Esophagus squamous epithelium (tissue), 5 donors: ENCODE measurements at regions not wholly inside any gene's neighbourhood (a gene's known extent, or its start where the extent isn't known, plus 50 kb on each side); places are given as distances from the start of the nearest gene placed in this dataset.

ENCODE experiments used
- DNase-seq: peaks from one replicate; lab custom pipeline; 2025; lab: John Stamatoyannopoulos, UW
- H3K27ac ChIP-seq, 4 donors: fragments of 200-600 bp; sonication (generic); one replicate each; pipeline ENCODE4 v1.5.1; 2016 to 2019; ENCODE audit warnings: mild to moderate bottlenecking in 1 of 4
- H3K27me3 ChIP-seq, 4 donors: fragments of 200-600 bp; sonication (generic); 1 replicate in 3 of 4; 2 replicates in 1 of 4; pipeline versions ENCODE4 v1.5.1 to v1.6.0; 2017 to 2021; ENCODE audit warnings: antibody characterized with exemption in 1 of 4
- H3K36me3 ChIP-seq, 3 donors: fragments of 200-600 bp; sonication (generic); one replicate each; pipeline ENCODE4 v1.5.1; 2016 to 2019
- H3K4me1 ChIP-seq, 3 donors: fragments of 200-600 bp; sonication (generic); one replicate each; pipeline ENCODE4 v1.5.1; 2017 to 2019
- H3K4me3 ChIP-seq, 4 donors: fragments of 200-600 bp; sonication (generic); 1 replicate in 3 of 4; 2 replicates in 1 of 4; pipeline ENCODE4 v1.5.1; 2016 to 2019; ENCODE audit warnings: mild to moderate bottlenecking in 2 of 4, moderate library complexity in 1 of 4
- H3K9me3 ChIP-seq, 3 donors: fragments of 200-600 bp; sonication (generic); one replicate each; pipeline ENCODE4 v1.5.1; 2016 to 2019
- POLR2A ChIP-seq, 4 donors: fragments of 450-650 bp; IDR thresholded peaks; one replicate each; pipeline ENCODE4 v1.6.1; 2017; ENCODE audit warnings: antibody characterized with exemption in 4 of 4, mild to moderate bottlenecking in 4 of 4, moderate library complexity in 3 of 4
- WGBS, 2 donors: methylation state at CpG; one replicate each; pipeline ENCODE4 v1.1.5; 2018; 5-methylcytosine and 5-hydroxymethylcytosine counted together
- intact Hi-C: fragments of 100-400 bp; cut with DNase I; formaldehyde crosslinking; loops from one replicate; pipeline ENCODE4 v1.15.0; 2022
- TF ChIP-seq, protein P1 (sequence below), 6 experiments: fragments of 450-650 bp in 4 of 6; fragments of 200-600 bp in 2 of 6; sonication (generic) in 2 of 6; IDR thresholded peaks; one replicate each; pipeline ENCODE4 v1.5.1; 2016 to 2019; ENCODE audit warnings: antibody characterized with exemption in 6 of 6, mild to moderate bottlenecking in 4 of 6, moderate library complexity in 4 of 6
- donor health status: DM: yes; HTN: yes; CAD: no.

DNA sequence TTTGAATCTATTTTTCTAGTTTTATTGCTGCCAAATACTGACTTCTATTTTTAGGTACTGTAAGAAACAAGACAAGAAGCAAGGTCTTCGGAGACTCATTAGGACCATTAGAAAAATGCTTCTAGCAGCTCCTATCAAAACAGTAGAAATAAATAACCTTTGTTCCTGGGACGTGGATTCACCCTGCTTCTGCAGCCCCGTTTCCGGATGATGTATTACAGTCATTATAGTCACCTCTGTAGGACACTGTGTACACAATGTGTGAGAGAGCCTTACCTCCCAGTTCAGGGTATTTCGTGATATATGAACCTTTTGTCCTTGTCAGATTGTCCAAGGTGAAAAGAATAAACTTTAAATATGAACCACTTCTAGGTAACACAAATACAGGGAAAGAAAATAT is 484.0 kb upstream of the TECRL start:
- H3K4me1 ChIP-seq, result no peaks in the 10 kb centered on the region
- H3K4me3 ChIP-seq, result no peak overlapping the region
- no peaks in the 10 kb centered on the region for H3K27me3 ChIP-seq
- no peaks in the 10 kb centered on the region for H3K9me3 ChIP-seq
- intact Hi-C loops, result no loop called here
- no peak for DNase-seq
- no peak overlapping the region for H3K27ac ChIP-seq
- TF ChIP-seq POLR2A (IDR thresholded peaks at IDR 0.05), result no peak
- TF ChIP-seq, protein P1, sequence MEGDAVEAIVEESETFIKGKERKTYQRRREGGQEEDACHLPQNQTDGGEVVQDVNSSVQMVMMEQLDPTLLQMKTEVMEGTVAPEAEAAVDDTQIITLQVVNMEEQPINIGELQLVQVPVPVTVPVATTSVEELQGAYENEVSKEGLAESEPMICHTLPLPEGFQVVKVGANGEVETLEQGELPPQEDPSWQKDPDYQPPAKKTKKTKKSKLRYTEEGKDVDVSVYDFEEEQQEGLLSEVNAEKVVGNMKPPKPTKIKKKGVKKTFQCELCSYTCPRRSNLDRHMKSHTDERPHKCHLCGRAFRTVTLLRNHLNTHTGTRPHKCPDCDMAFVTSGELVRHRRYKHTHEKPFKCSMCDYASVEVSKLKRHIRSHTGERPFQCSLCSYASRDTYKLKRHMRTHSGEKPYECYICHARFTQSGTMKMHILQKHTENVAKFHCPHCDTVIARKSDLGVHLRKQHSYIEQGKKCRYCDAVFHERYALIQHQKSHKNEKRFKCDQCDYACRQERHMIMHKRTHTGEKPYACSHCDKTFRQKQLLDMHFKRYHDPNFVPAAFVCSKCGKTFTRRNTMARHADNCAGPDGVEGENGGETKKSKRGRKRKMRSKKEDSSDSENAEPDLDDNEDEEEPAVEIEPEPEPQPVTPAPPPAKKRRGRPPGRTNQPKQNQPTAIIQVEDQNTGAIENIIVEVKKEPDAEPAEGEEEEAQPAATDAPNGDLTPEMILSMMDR (IDR thresholded peaks at IDR 0.05), result no peak
- no peaks in the 10 kb centered on the region for H3K36me3 ChIP-seq
- 18 to 32% methylated on average over 5 of the region's 5 CpGs for WGBS, 2 donors

DNA sequence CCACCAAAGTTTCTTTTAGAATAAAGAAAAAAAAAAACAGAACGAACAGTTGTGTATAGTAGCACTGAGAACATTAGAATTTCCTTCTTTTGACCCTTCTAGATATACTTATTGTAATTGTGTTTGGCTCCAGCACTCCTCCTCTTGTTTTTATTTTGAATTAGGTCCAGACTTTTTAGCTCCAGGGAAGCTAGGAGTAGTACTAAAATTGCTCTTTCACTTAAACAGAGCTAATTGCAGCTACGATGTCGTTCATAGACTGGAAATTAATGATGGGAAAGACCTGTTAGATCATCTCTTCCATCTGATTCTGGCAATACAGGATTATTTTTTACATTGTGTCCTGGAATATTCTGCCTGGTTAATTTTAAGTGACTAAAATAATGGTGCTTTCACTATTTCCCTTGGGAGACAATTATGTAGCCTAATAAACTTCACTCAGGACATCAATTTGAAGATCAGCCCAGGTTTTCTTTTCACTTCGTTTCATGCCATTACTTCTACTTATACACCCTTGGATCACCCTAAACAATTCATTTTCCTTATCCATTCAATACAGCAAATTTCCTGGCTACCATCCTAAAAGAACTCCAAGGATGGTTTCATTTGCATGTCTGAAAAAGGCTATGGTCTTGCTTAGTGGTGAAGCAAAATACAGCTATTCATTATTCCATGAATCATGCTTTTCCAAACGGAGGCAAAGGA is 480.8 kb upstream of the TECRL start:
- TF ChIP-seq, protein P1 (IDR thresholded peaks at IDR 0.05), result no peak
- TF ChIP-seq POLR2A (IDR thresholded peaks at IDR 0.05), result no peak
- 49 to 56% methylated on average over 5 of the region's 5 CpGs for WGBS, 2 donors
- H3K36me3 ChIP-seq, result no peaks in the 10 kb centered on the region
- no peak for DNase-seq
- H3K27ac ChIP-seq, result no peak overlapping the region
- H3K4me1 ChIP-seq, result no peaks in the 10 kb centered on the region
- intact Hi-C loops, result no loop called here
- H3K4me3 ChIP-seq, result no peak overlapping the region
- H3K9me3 ChIP-seq, result no peaks in the 10 kb centered on the region
- no peaks in the 10 kb centered on the region for H3K27me3 ChIP-seq

DNA sequence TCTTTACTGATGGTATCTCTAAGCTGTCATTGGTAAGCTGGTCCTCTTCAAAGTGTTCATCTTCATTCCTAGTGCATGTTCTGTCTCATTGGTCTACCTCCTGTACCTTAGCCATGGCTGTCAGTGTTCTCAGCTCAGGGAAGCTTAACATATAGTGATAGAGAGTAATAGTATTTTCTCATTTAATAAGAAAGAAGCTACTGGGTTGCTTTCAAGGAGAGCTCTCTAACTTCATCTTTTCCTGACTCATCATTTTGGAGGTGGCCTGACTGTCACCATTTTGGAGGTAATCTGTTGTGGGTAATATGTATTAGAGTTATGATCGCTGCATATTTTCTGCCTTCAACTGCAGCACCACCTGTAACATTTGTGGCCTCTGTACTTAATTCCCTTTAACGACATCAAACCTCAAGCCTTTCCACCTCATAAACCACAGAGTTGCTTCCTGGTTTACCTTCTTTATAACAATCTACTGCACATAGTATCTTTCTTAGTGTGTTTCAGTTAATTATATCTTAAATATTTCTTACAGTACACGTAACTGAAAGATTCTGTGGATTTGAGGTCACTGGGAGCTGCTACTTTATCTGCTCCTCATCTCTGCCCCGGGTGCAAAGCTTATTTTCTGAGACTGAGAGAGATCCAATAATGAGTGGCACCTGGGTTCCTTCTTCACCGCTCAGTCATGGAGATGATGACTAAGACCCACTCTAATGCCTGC is 474.0 kb upstream of the TECRL start:
- no peaks in the 10 kb centered on the region for H3K9me3 ChIP-seq
- H3K27ac ChIP-seq, result no peak overlapping the region
- 72 to 74% methylated on average over 5 of the region's 5 CpGs for WGBS, 2 donors
- no peaks in the 10 kb centered on the region for H3K4me1 ChIP-seq
- no peak overlapping the region for H3K4me3 ChIP-seq
- intact Hi-C loops, result no loop called here
- no peaks in the 10 kb centered on the region for H3K27me3 ChIP-seq
- no peaks in the 10 kb centered on the region for H3K36me3 ChIP-seq
- TF ChIP-seq, protein P1 (IDR thresholded peaks at IDR 0.05), result no peak
- no peak for TF ChIP-seq POLR2A (IDR thresholded peaks at IDR 0.05)
- DNase-seq, result no peak

DNA sequence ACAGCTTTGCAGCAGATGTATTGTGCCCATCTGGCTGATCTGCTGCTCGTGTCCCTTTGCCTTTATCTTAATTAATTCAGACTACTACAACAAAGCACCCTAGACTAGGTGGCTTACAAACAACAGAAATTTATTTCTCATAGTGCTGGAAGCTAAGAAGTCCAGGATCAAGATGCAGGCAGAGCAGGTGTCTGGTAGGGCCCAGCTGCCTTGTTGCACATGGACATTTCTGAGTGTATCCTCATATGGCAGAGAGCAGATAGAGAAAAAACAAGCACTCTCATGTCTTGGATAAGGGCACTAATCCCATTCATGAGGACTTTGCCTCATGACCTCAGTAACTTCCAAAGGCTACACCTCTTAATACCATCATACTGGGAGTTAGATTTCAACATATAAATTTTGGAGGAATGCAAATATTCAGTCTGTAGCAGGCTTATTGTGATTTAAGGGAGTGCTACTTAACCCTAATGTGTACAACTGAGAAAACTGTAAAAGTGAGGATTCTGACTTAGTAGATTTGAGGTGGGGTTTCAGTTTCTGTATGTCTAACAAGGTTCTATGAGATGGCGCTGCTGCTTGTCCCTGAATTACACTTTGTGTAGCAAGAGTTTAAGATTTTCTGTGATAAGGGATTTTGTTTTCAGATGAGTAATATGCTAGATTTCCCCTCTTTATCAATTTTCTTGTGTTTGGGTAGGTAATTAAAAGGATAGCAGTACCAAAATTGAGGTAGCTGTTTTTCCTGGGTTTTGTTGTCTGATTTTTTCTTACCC is 473.2 kb upstream of the TECRL start:
- intact Hi-C loops, result no loop called here
- H3K27me3 ChIP-seq, result no peaks in the 10 kb centered on the region
- H3K36me3 ChIP-seq, result no peaks in the 10 kb centered on the region
- H3K9me3 ChIP-seq, result no peaks in the 10 kb centered on the region
- H3K27ac ChIP-seq, result no peak overlapping the region
- TF ChIP-seq, protein P1 (IDR thresholded peaks at IDR 0.05), result no peak
- TF ChIP-seq POLR2A (IDR thresholded peaks at IDR 0.05), result no peak
- no peak for DNase-seq
- H3K4me3 ChIP-seq, result no peak overlapping the region
- 44 to 63% methylated on average over 2 of the region's 2 CpGs for WGBS, 2 donors
- no peaks in the 10 kb centered on the region for H3K4me1 ChIP-seq

DNA sequence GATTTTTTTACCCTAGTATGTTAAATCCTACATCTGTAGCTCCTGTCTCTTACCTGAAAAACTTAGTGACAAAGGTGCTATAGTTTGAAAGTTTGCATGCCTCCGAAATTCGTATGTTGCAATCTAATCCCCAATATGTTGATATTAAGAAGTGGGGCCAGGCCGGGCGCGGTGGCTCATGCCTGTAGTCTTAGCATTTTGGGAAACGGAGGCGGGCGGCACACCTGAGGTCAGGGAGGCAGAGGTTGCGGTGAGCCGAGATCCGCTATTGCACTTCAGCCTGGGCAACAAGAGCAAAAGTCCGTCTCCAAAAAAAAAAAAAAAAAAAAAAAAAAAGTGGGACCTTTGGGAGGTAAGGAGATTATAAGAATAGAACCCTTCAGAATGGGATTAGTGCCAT is 471.3 kb upstream of the TECRL start:
- intact Hi-C loops, result no loop called here
- DNase-seq, result no peak
- Histone ChIP-seq H3K27me3 (no peaks in the 10 kb centered on the region), H3K4me3 (no peak overlapping the region), H3K27ac (no peak overlapping the region), H3K9me3 (no peaks in the 10 kb centered on the region), H3K36me3 (no peaks in the 10 kb centered on the region), H3K4me1 (no peaks in the 10 kb centered on the region)
- TF ChIP-seq, protein P1 (IDR thresholded peaks at IDR 0.05), result no peak
- no peak for TF ChIP-seq POLR2A (IDR thresholded peaks at IDR 0.05)
- 81 to 94% methylated on average over 3 to 10 of the region's 12 CpGs for WGBS, 2 donors
